ENCODE measurements at regions not wholly inside any gene's neighbourhood (a gene's known extent, or its start where the extent isn't known, plus 50 kb on each side); places are given as distances from the start of the nearest gene placed in this dataset.

- H3K4me1 ChIP-seq, result no peaks in the 10 kb centered on the region
- no peaks in the 10 kb centered on the region for H3K36me3 ChIP-seq
- H3K27me3 ChIP-seq, result no peaks in the 10 kb centered on the region
- intact Hi-C loops (cut with DNase I; ENCODE audit: low total_unique reads), result no loop called here
- no peaks in the 10 kb centered on the region for H3K9me3 ChIP-seq
- no peak overlapping the region for H3K4me3 ChIP-seq
- H3K27ac ChIP-seq, result no peak overlapping the region
- no peak for TF ChIP-seq POLR2AphosphoS5 (IDR thresholded peaks at IDR 0.05)
- TF ChIP-seq POLR2A (IDR thresholded peaks at IDR 0.05), result no peak
- no peak for TF ChIP-seq CTCF (IDR thresholded peaks at IDR 0.05)
- DNase-seq (ENCODE audit: low spot score in 2 of 2), result no peak
These were observed 71.8 kb upstream of the TAF11L2 start for GRCh38 chr5:17426104-17426749.

- TF ChIP-seq CTCF (IDR thresholded peaks at IDR 0.05) (no peak), POLR2A (IDR thresholded peaks at IDR 0.05) (no peak), POLR2AphosphoS5 (IDR thresholded peaks at IDR 0.05) (no peak)
These were observed 69.7 kb upstream of the TAF11L2 start for GRCh38 chr5:17428176-17428800.

GRCh38 chr5:17429353-17429752 is 68.7 kb upstream of the TAF11L2 start:
- DNase-seq (ENCODE audit: low spot score in 2 of 2), result no peak
- no peak for TF ChIP-seq POLR2AphosphoS5 (IDR thresholded peaks at IDR 0.05)
- TF ChIP-seq CTCF (IDR thresholded peaks at IDR 0.05), result no peak
- TF ChIP-seq POLR2A (IDR thresholded peaks at IDR 0.05), result no peak
- no peaks in the 10 kb centered on the region for H3K36me3 ChIP-seq
- no peaks in the 10 kb centered on the region for H3K27me3 ChIP-seq
- no peaks in the 10 kb centered on the region for H3K4me1 ChIP-seq
- H3K27ac ChIP-seq, result no peak overlapping the region
- H3K4me3 ChIP-seq, result no peak overlapping the region
- no peaks in the 10 kb centered on the region for H3K9me3 ChIP-seq
- intact Hi-C loops (cut with DNase I; ENCODE audit: low total_unique reads), result no loop called here

More at GRCh38 chr5:17428176-17428800, 69.7 kb upstream of the TAF11L2 start:
- no peaks in the 10 kb centered on the region for H3K27me3 ChIP-seq
- H3K36me3 ChIP-seq, result no peaks in the 10 kb centered on the region
- no peak overlapping the region for H3K27ac ChIP-seq
- no peak for DNase-seq (ENCODE audit: low spot score in 2 of 2)
- H3K4me1 ChIP-seq, result no peaks in the 10 kb centered on the region
- intact Hi-C loops (cut with DNase I; ENCODE audit: low total_unique reads), result no loop called here
- H3K4me3 ChIP-seq, result no peak overlapping the region
- H3K9me3 ChIP-seq, result no peaks in the 10 kb centered on the region

GRCh38 chr5:17430241-17430640 is 67.8 kb upstream of the TAF11L2 start:
- no peaks in the 10 kb centered on the region for H3K36me3 ChIP-seq
- no peak for DNase-seq (ENCODE audit: low spot score in 2 of 2)
- no peaks in the 10 kb centered on the region for H3K4me1 ChIP-seq
- intact Hi-C loops (cut with DNase I; ENCODE audit: low total_unique reads), result no loop called here
- no peaks in the 10 kb centered on the region for H3K9me3 ChIP-seq
- H3K4me3 ChIP-seq, result no peak overlapping the region
- no peak for TF ChIP-seq CTCF (IDR thresholded peaks at IDR 0.05)
- no peak for TF ChIP-seq POLR2AphosphoS5 (IDR thresholded peaks at IDR 0.05)
- TF ChIP-seq POLR2A (IDR thresholded peaks at IDR 0.05), result no peak
- H3K27ac ChIP-seq, result no peak overlapping the region
- no peaks in the 10 kb centered on the region for H3K27me3 ChIP-seq

- intact Hi-C loops (cut with DNase I; ENCODE audit: low total_unique reads), result no loop called here
These were observed 66.6 kb upstream of the TAF11L2 start for GRCh38 chr5:17431272-17432050.

More at GRCh38 chr5:17431272-17432050, 66.6 kb upstream of the TAF11L2 start:
- Histone ChIP-seq H3K4me3 (no peak overlapping the region), H3K4me1 (no peaks in the 10 kb centered on the region), H3K27me3 (no peaks in the 10 kb centered on the region), H3K36me3 (no peaks in the 10 kb centered on the region), H3K27ac (no peak overlapping the region), H3K9me3 (no peaks in the 10 kb centered on the region)
- TF ChIP-seq POLR2A (IDR thresholded peaks at IDR 0.05) (no peak), POLR2AphosphoS5 (IDR thresholded peaks at IDR 0.05) (no peak), CTCF (IDR thresholded peaks at IDR 0.05) (no peak)
- no peak for DNase-seq (ENCODE audit: low spot score in 2 of 2)

All from breast epithelium (tissue), 4 donors.